ENCODE measurements at regions not wholly inside any gene's neighbourhood (a gene's known extent, or its start where the extent isn't known, plus 50 kb on each side); places are given as distances from the start of the nearest gene placed in this dataset.
"Not testable (repeated sequence)": the region's sequence is repeated elsewhere in the genome, so short reads cannot be mapped to it uniquely, and the experiment has no call there.

- no peak for DNase-seq (ENCODE audit: low spot score in 2 of 2)
- FAIRE-seq = no peak
Observed at GRCh38 chr2:34806396-34806795, 1207.3 kb upstream of the FAM98A start.

GRCh38 chr2:34799556-34799955, 1200.5 kb upstream of the FAM98A start:
- no peak for DNase-seq (ENCODE audit: low spot score in 2 of 2)

GRCh38 chr2:34795586-34795985, 1196.5 kb upstream of the FAM98A start:
- DNase-seq (ENCODE audit: low spot score in 2 of 2); FAIRE-seq: not testable (repeated sequence)

More at GRCh38 chr2:34799556-34799955, 1200.5 kb upstream of the FAM98A start:
- FAIRE-seq = no peak

GRCh38 chr2:34789169-34789568, 1190.1 kb upstream of the FAM98A start:
- DNase-seq (ENCODE audit: low spot score in 2 of 2) = no peak
- no peak for FAIRE-seq

GRCh38 chr2:34787341-34787740, 1188.2 kb upstream of the FAM98A start:
- DNase-seq (ENCODE audit: low spot score in 2 of 2) = no peak
- FAIRE-seq = no peak

GRCh38 chr2:34785206-34785785, 1186.2 kb upstream of the FAM98A start:
- DNase-seq (ENCODE audit: low spot score in 2 of 2) = no peak
- no peak for FAIRE-seq

- no peak for FAIRE-seq
- DNase-seq (ENCODE audit: low spot score in 2 of 2) = no peak
Observed at GRCh38 chr2:34784701-34785100, 1185.6 kb upstream of the FAM98A start.

GRCh38 chr2:34750742-34751141, 1151.6 kb upstream of the FAM98A start:
- FAIRE-seq; DNase-seq (ENCODE audit: low spot score in 2 of 2): not testable (repeated sequence)

- FAIRE-seq = no peak
Observed at GRCh38 chr2:34747643-34748042, 1148.5 kb upstream of the FAM98A start.

GRCh38 chr2:34738691-34739090, 1139.6 kb upstream of the FAM98A start:
- DNase-seq (ENCODE audit: low spot score in 2 of 2) = no peak

More at GRCh38 chr2:34747643-34748042, 1148.5 kb upstream of the FAM98A start:
- DNase-seq (ENCODE audit: low spot score in 2 of 2) = no peak

GRCh38 chr2:34737146-34737545, 1138.0 kb upstream of the FAM98A start:
- FAIRE-seq = no peak
- DNase-seq (ENCODE audit: low spot score in 2 of 2) = no peak

More at GRCh38 chr2:34738691-34739090, 1139.6 kb upstream of the FAM98A start:
- no peak for FAIRE-seq

GRCh38 chr2:34736482-34736881, 1137.4 kb upstream of the FAM98A start:
- FAIRE-seq (no peak), DNase-seq (ENCODE audit: low spot score in 2 of 2) (no peak)

GRCh38 chr2:34734662-34735061, 1135.6 kb upstream of the FAM98A start:
- FAIRE-seq = no peak
- no peak for DNase-seq (ENCODE audit: low spot score in 2 of 2)

GRCh38 chr2:34734042-34734441, 1134.9 kb upstream of the FAM98A start:
- FAIRE-seq (no peak), DNase-seq (ENCODE audit: low spot score in 2 of 2) (no peak)

GRCh38 chr2:34731292-34731691, 1132.2 kb upstream of the FAM98A start:
- FAIRE-seq = no peak
- DNase-seq (ENCODE audit: low spot score in 2 of 2) = no peak

- FAIRE-seq (no peak), DNase-seq (ENCODE audit: low spot score in 2 of 2) (no peak)
Observed at GRCh38 chr2:34729845-34730244, 1130.7 kb upstream of the FAM98A start.

- DNase-seq (ENCODE audit: low spot score in 2 of 2) (no peak), FAIRE-seq (no peak)
Observed at GRCh38 chr2:34724107-34724506, 1125.0 kb upstream of the FAM98A start.

GRCh38 chr2:34723683-34724082, 1124.6 kb upstream of the FAM98A start:
- DNase-seq (ENCODE audit: low spot score in 2 of 2) (no peak), FAIRE-seq (no peak)

GRCh38 chr2:34719206-34719605, 1120.1 kb upstream of the FAM98A start:
- DNase-seq (ENCODE audit: low spot score in 2 of 2) (no peak), FAIRE-seq (no peak)

GRCh38 chr2:34705551-34706247, 1106.6 kb upstream of the FAM98A start:
- no peak for FAIRE-seq
- no peak for DNase-seq (ENCODE audit: low spot score in 2 of 2)

- DNase-seq (ENCODE audit: low spot score in 2 of 2) (no peak), FAIRE-seq (no peak)
Observed at GRCh38 chr2:34703292-34703691, 1104.2 kb upstream of the FAM98A start.

- not testable (repeated sequence) for DNase-seq (ENCODE audit: low spot score in 2 of 2); FAIRE-seq
Observed at GRCh38 chr2:34702391-34702790, 1103.3 kb upstream of the FAM98A start.

Data from frontal cortex (tissue), 3 donors.